GM12873 (cell line): ENCODE measurements at regions not wholly inside any gene's neighbourhood (a gene's known extent, or its start where the extent isn't known, plus 50 kb on each side); places are given as distances from the start of the nearest gene placed in this dataset.

Experiments
- CTCF ChIP-seq: IDR thresholded peaks from 2 replicates; pipeline ENCODE4 v1.5.1; 2012; ENCODE audit warnings: low read depth, mild to moderate bottlenecking, moderate library complexity, low read length, control low read depth; ENCODE audit not compliant: insufficient read depth; ENCODE audit errors: missing control alignments

GRCh38 chr4:152044331-152045036 lies 283.7 kb upstream of the GATB start:
- no peak for TF ChIP-seq CTCF

- TF ChIP-seq CTCF: no peak
Observed at GRCh38 chr4:152041295-152041694, 280.5 kb upstream of the GATB start.

GRCh38 chr4:152039691-152040090 lies 278.9 kb upstream of the GATB start:
- no peak for TF ChIP-seq CTCF

GRCh38 chr4:152039023-152039481 lies 278.2 kb upstream of the GATB start:
- no peak for TF ChIP-seq CTCF

- no peak for TF ChIP-seq CTCF
Observed at GRCh38 chr4:152038238-152038637, 277.4 kb upstream of the GATB start.

- TF ChIP-seq CTCF: no peak
Observed at GRCh38 chr4:152037435-152037834, 276.6 kb upstream of the GATB start.

GRCh38 chr4:152033621-152034020 lies 272.8 kb upstream of the GATB start:
- no peak for TF ChIP-seq CTCF
